Kidney (tissue), 13 donors: ENCODE measurements at regions not wholly inside any gene's neighbourhood (a gene's known extent, or its start where the extent isn't known, plus 50 kb on each side); places are given as distances from the start of the nearest gene placed in this dataset.

Source experiments
- DNase-seq, 5 donors: peaks; one replicate each; pipeline ENCODE4 v3.0.0-alpha.2; 2013 to 2020
- FAIRE-seq: peaks from 2 replicates; lab custom pipeline; 2012; peaks lifted over from hg19 to GRCh38; lab: Jason Lieb, UNC
- H3K27ac ChIP-seq, 2 donors: one replicate each; pipeline ENCODE4 v1.7.0; 2013; ENCODE audit warnings: low read depth in 2 of 2, low read length in 2 of 2, inconsistent platforms in 1 of 2
- H3K27me3 ChIP-seq: one replicate; pipeline ENCODE4 v1.7.1; 2013; ENCODE audit warnings: low read length, inconsistent platforms; ENCODE audit not compliant: control insufficient read depth, insufficient read depth
- H3K36me3 ChIP-seq, 3 donors: one replicate each; pipeline versions ENCODE4 v1.7.0 to v1.7.1; 2013; ENCODE audit warnings: low read length in 3 of 3, control low read depth in 1 of 3, inconsistent platforms in 1 of 3; ENCODE audit not compliant: insufficient read depth in 3 of 3, control insufficient read depth in 2 of 3
- H3K4me1 ChIP-seq, 3 donors: one replicate each; pipeline versions ENCODE4 v1.7.0 to v1.7.1; 2013; ENCODE audit warnings: low read length in 3 of 3, inconsistent platforms in 1 of 3, low read depth in 1 of 3; ENCODE audit not compliant: control insufficient read depth in 2 of 3, insufficient read depth in 2 of 3
- H3K4me3 ChIP-seq, 3 donors: one replicate each; pipeline versions ENCODE4 v1.7.0 to v1.8.1; 2013; ENCODE audit warnings: low read length in 3 of 3, control low read depth in 1 of 3, inconsistent platforms in 1 of 3
- H3K9ac ChIP-seq, 3 donors: one replicate each; pipeline versions ENCODE4 v1.7.0 to v1.7.1; 2013; ENCODE audit warnings: low read length in 3 of 3, control low read depth in 1 of 3, inconsistent platforms in 1 of 3
- H3K9me3 ChIP-seq, 3 donors: one replicate each; pipeline versions ENCODE4 v1.7.0 to v1.7.1; 2013; ENCODE audit warnings: low read length in 3 of 3, control low read depth in 1 of 3, inconsistent platforms in 1 of 3; ENCODE audit not compliant: control insufficient read depth in 2 of 3, insufficient read depth in 1 of 3
- CTCF ChIP-seq: IDR thresholded peaks from 3 replicates; pipeline ENCODE4 v1.5.1; 2012; ENCODE audit warnings: mild to moderate bottlenecking, moderate library complexity, borderline replicate concordance; ENCODE audit not compliant: insufficient read depth; ENCODE audit errors: extremely low read depth
- intact Hi-C: fragments of 100-400 bp; cut with DNase I; formaldehyde crosslinking; loops from one replicate; pipeline ENCODE4 v1.11.1; 2022
- donor health status: control.
- donor health status: control.
- donor health status: control.
- donor health status: control.
- donor health status: control.
- donor health status: DM: yes; HTN: yes; CAD: no.
- donor health status: Normal renal cell carcinoma (clear cell type).

DNA sequence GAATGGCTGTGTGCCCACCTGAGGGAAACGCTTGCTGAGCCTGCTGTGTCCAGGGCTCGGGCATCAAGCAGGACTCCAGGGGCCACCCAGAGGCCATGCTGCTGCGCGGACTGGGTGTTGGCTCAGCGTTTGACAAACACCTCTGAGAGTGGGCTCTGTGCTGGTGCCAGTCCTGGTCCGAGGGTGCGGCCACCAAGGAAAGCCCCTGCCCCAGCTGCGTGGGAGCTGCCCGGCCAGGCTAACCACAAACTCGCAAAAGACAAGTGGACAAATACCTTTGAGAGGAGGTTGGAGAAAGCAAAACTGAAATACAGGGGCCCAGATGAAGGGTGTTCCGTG lies 65.6 kb upstream of the TTC34 start:
- Histone ChIP-seq H3K9ac (no peak overlapping the region), H3K4me3 (no peak overlapping the region), H3K27me3 (peaks cover 2% of the 10 kb centered on the region), H3K27ac (no peak overlapping the region), H3K36me3 (no peaks in the 10 kb centered on the region), H3K4me1 (no peaks in the 10 kb centered on the region), H3K9me3 (peaks cover 0 to 16% (median 4%) of the 10 kb centered on the region in 3 donors)
- TF ChIP-seq CTCF, result no peak
- FAIRE-seq, result no peak
- intact Hi-C loops, result no loop called here
- peak in 1 of 5 donors; percentile 48 for DNase-seq

DNA sequence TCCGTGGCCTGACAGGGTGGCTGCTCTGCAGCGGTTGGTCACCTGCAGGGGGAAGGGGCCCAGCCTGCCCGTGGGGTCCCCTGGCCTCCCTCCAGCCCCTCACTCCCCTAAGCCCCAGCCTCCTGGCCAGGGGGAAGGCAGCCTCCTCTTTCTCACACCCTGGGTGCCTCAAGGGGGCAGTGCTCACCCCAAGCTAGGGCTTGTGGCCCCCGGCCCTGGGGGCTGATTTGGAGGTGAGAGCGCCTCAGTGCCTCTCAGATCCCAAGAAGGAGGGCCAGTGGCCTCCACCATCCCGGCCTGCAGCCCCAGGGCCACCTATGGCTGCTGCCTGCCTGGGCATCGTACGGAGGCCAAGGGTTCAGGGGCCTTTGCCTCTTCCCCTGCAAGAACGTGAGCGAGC lies 66.4 kb upstream of the TTC34 start:
- Histone ChIP-seq H3K27me3 (peaks cover 2% of the 10 kb centered on the region), H3K27ac (no peak overlapping the region), H3K9ac (no peak overlapping the region), H3K9me3 (peaks cover 0 to 16% (median 4%) of the 10 kb centered on the region in 3 donors), H3K4me3 (no peak overlapping the region), H3K4me1 (no peaks in the 10 kb centered on the region), H3K36me3 (no peaks in the 10 kb centered on the region)
- intact Hi-C loops, result no loop called here
- TF ChIP-seq CTCF, result no peak
- FAIRE-seq, result no peak
- no peak for DNase-seq

DNA sequence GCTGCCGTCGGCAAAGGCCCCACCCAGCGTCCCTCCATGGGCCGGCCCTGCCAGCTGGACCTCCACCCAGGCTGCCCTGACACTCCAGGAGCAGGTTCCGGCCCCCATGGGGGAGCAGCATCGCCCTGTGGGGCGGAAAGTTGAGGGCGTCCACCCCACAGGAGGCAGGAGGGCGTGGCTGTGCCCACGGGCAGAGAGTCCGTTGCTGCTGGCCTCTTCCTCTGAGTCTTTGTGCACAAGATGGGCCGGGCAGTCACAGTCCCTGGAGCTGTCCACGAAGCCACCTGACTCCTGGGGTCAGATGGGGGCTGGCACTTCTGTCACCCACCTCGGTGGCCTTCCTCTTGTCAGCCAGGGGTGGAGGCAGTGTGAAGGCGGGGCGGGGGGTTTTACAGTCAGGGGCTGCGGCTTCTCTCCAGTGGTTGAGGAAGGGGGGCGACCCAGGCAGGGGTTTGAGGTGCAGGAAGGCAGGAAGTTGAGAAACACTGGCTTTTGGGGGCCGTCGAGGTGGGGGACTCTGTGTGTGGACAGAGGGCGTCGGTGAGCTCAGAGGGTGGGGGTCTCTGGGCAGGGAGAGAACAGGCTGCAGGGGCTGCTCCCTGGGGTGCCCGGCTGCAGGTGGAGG lies 67.2 kb upstream of the TTC34 start:
- intact Hi-C loops, result no loop called here
- H3K36me3 ChIP-seq, result no peaks in the 10 kb centered on the region
- H3K9me3 ChIP-seq, result peaks cover 0 to 16% (median 4%) of the 10 kb centered on the region in 3 donors
- no peaks in the 10 kb centered on the region for H3K4me1 ChIP-seq
- H3K4me3 ChIP-seq, result no peak overlapping the region
- no peak for TF ChIP-seq CTCF
- FAIRE-seq, result no peak
- no peak for DNase-seq
- peaks cover 2% of the 10 kb centered on the region for H3K27me3 ChIP-seq
- no peak overlapping the region for H3K9ac ChIP-seq
- no peak overlapping the region for H3K27ac ChIP-seq
